ENCODE measurements at regions not wholly inside any gene's neighbourhood (a gene's known extent, or its start where the extent isn't known, plus 50 kb on each side); places are given as distances from the start of the nearest gene placed in this dataset.
"Not testable (repeated sequence)": the region's sequence is repeated elsewhere in the genome, so short reads cannot be mapped to it uniquely, and the experiment has no call there.

DNA sequence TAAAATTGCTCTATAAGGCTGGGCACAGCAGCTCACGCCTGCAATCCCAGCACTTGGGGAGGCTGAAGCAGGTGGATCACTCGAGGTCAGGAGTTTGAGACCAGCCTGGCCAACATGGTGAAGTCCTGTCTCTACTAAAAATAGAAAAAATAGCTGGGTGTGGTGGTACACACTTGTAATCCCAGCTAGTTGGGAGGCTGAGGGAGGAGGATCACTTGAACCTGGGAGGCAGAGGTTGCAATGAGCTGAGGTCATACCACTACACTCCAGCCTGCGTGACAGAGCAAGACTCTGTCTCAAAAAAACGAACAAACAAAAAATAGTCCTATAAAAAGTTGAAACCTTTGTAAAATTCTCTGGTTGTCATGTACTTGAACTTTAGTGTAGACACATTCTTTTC, 93.0 kb upstream of the KIF26B start:
- not testable (repeated sequence) for DNase-seq

DNA sequence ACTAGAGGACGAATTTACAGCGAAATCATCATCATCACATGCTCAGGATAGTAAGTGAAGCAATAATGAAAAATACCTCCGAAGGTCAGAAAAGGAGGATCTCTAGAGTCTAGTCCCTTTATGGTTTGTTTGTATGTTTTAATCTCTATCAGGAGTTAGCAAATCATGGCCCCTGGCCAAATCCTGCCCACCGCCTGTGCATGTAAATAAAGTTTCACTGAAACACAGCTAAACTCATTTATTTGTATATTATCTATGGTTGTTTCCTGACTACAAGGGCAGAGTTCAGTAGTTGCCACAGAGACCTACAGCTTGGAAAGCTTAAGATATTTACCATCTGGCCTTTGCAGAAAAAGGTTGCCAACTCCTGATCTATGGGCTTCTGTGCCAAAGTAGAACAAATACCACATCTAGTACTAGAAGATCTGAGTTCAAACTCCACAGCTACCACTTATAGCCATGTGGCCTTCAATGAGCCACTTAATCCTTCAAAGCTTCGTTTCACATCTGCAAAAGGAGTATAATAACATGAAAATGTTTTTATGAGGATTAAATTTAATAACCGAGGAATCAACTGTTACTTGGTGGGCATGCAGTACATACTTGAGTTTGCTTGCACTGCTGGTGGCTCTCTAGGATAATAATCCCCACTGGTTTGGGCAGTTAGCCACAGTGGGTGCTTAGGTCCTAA, 94.0 kb upstream of the KIF26B start:
- no peak for DNase-seq

DNA sequence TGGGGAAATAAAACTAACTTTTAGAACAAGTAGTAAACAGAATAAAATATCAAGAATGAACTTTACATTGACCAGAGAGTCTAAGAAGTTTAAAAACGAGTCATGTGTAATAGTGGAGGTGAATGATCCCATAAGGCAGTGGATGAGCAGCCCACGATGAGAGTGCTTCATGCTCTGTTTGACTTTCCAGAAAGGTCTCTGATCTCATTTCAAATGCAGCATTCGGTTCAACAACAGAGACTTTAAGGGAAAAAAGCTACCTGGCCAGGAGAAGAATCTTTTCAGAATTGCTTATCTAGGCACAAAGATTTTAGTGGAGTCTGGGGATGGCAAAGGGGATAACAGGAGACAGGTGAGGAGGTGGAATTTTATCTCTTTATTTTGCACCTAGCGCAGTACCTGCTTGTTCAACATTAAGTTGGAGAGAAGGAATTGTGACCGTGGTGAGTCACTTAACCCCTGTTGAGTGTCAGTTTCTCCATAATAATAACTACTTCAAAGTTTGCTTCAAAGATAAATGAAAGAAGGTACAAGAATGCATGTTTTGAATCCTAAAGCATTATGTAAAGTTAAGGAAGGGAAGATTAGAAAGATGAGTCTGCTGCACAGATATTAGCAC, 94.9 kb upstream of the KIF26B start:
- no peak for DNase-seq

DNA sequence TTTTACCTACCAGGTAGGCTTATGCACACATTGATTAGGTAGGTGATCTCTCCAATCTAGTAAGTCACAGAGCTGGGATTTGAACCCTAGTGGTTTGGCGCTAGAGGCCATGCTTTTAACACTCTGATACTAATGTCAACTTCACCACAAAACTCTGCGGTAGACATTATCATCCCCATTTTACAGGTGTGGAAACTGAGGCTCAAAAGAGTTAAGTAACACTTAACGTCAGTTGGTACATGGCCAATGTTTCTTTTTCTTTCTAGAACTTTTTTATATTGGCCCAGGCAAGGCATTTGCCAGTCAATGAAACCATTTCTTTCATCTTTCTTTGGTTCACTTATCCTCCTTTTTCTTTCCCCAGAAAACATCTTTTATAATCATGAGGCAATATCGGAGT, 95.9 kb upstream of the KIF26B start:
- no peak for DNase-seq

DNA sequence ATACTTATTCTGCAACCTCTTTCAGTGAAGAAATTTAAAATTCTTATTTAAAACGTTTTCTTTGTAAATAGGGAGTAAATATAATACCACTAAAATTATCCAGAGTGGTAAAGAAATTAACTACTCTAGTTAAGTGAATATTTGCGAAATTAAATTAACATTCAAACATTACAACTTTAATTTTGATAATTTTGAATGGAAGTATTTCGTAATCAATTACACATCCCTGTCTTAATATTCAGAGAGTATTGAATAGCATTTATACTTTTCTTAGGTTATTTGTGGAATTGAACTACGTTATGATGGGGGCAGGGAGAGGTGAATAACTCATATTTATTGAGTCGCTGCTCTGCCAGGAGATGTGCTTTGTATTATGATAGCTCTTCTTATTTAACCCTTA, 96.3 kb upstream of the KIF26B start:
- no peak for DNase-seq

DNA sequence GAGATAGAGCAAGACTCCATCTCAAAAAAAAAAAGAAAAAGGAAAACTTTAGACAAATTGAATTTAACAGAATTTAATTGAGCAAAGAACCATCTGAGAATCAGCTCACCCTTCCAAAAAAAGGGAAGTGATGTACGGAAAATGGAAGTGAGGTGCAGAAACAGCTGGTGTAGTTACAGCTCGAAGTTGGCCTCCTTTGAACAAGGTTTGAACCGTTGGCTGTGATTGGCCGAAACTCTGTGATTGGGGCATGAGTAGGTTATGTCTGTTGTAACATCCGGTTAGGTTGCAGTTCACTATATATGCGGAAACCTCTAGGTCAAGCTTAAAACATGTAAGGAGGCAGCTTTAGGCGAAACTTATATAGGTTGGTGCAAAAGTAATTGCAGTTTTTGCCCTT, 97.9 kb upstream of the KIF26B start:
- peak; percentile 77 for DNase-seq

DNA sequence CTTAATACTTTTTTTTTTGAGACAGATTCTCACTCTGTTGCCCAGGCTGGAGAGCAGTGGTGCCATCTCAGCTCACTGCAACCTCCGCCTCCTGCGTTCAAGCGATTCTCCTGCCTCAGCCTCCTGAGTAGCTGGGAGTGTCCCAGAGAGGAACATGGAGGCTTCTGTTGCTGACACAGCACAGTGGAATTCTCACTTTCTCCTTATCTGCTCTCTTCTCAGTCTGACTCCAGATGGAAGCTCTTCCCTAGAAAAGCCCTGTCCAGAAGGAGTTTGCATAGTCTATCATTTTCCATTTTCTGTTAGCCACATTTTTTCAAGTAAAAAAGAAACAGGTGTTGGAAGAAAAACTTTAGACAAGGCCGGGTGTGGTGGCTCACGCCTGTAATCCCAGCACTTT, 98.5 kb upstream of the KIF26B start:
- DNase-seq = not testable (repeated sequence)

DNA sequence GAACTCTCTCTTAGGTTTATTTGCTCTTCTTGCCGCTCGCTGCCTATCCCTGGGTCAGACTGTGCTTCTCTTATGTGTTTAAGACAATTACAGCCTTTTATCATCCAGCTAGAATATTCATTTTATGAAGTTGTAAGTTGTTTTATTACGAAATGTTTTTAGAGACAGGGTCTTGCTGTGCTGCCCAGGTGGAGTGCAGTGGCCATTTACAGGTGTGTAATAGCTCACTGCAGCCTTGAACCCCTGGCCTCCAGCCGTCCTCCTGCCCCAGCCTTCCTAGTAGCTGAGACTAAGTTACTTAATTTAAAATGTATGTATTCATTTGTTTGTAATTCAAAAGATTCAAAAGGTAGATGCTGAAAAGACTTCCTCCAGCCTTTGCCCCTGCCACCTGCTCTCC, 99.0 kb upstream of the KIF26B start:
- DNase-seq = no peak

DNA sequence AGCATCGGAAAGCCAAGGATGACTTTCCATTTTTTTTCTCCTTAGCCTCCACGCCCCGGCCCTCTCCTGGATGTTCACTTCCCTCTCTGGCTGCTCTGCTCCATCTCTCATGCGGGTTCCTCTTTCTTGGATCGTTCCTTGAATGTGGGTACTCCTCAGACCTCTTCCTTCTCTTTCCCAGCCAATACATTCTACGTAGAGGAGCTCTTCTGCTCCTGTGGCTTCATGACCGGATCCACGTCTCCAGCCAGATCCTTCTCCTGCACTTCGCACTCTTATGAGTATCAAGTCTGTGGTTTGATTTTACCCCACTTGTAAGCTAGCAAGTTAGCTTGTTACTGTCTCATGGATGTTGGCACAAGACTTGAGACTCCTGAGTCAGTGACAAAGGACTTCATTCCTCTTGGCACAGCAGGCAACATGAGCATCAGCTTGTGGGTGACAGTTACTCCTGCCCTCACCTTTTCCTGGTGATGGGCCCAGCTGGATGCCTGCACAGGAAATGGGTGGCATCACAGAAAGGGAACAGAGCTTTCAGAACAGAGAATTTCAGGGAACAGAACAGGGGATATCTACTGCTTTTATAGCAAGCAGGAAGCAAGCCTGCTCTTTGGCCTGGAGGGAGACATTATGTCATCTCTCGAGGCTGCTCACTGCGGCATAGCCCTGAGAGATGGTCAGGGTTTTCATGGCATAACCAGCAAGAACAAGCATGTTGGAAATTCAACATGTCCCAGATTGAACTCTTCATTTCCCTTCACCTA, 100.1 kb upstream of the KIF26B start:
- DNase-seq = peak; percentile 68

DNA sequence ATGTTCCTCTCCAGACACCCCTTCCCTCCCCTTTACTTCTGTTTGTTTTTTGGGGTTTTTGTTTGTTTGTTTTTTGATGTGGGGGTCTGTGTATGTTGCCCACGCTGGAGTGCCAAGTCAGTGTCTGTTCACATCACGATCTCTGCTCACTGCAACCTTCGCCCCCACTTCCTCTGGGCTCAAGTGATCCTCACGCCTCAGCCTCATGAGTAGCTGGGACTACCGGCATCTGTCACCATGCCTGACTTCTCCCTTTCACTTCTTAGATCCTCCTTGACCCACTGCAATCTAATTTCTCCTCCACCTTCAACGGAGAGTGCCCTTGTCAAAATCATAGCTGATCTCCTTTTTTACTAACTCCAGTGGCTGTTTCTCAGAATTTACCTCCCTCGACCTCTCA, 100.7 kb upstream of the KIF26B start:
- DNase-seq = peak; percentile 83

DNA sequence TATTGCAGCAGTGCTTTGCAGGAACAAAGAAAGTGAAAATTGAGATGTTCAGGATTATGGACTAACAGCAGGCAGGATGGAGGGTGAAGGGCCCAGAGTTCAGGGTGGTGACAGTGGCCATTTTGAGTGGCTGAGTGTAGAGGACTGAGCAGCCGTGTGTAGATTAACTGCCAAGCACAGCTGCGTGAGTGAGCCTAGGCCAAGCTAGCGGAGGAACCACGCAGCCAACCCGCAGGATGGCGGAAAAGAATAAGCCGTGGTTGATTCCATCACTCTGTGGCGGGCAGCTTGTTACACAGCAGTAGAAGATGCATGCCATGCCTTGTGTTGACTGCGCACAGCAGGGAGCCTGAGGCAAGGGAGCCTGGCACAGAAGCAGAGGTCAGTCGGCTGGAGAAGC, 102.5 kb upstream of the KIF26B start:
- no peak for DNase-seq

DNA sequence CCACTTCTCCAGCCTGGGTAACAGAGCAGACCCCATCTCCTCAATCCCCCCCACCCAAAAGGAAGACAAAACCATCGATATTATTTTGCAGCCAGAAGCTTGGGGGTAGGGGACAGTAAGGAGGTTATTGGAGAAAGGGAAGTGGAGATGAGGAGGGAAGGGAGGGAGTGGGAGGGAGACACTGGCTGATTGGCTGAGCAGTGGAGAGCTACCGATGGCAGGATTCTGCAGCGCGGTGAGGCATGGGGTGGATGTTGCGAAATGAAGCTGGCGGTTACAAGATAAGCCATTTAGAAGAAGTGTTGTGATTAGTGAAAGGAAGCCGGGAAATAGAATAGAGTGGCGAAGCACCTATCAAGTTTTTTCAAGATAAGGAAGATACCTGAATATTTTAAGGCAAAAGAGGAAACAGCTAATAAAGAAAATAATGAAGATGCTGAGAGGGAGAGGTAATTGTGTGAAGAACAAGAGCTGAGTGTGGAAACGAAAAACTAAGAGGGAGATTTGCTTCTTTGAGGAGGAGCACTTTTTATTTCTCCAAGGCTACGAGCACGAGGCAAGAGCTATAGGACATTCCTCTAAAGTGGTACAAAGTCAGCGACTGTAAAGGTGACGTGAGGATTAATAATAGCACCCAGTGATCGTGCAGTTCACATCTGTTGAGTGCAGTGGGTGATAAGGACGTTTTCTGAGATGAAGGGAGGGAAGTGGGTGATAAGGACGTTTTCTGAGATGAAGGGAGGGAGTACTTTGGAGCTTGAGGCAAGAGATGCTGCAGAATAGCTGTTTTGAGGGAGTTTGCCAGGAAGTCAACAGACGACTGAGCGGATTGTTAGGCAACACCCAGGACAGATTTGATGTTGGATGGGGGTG, 103.2 kb upstream of the KIF26B start:
- peak; percentile 76 for DNase-seq

DNA sequence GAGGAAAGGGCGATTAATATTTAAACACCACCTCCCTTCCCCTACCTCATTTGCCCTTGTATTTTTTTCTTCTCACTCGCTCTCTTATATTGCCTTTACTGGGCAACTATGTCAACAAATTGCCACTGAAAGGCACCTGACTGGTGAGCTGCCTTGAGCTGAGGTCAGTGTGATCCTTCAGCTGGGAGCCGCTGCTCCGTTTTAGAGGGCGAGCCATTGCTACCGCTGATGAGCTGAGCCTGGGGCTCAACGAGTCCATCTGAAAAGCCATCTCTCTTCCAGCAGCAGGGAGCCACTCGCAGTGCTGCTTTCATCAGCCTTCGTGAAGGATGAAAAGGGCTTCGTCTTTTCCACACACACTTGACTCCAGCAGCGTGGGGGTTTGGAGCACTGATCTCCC, 108.0 kb upstream of the KIF26B start:
- DNase-seq = no peak

DNA sequence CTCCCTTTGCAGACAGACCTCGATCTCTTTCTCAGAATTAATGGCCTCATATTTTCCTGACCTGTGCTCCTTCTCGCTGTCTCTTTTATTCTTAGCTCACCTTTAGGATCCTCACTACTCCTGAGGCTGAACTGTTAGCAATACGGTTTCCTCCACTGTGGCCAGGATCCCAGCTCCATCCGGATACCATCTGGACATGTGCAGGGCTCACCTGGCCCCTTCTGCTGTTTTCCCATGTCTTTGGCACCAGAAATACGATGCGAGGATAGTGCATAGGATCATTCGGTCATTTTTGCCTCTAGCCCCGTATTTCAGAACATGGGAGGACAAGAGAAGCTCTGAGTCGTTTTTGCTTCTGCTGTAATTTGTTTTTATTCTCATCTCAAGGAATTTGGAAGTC, 108.5 kb upstream of the KIF26B start:
- no peak for DNase-seq

DNA sequence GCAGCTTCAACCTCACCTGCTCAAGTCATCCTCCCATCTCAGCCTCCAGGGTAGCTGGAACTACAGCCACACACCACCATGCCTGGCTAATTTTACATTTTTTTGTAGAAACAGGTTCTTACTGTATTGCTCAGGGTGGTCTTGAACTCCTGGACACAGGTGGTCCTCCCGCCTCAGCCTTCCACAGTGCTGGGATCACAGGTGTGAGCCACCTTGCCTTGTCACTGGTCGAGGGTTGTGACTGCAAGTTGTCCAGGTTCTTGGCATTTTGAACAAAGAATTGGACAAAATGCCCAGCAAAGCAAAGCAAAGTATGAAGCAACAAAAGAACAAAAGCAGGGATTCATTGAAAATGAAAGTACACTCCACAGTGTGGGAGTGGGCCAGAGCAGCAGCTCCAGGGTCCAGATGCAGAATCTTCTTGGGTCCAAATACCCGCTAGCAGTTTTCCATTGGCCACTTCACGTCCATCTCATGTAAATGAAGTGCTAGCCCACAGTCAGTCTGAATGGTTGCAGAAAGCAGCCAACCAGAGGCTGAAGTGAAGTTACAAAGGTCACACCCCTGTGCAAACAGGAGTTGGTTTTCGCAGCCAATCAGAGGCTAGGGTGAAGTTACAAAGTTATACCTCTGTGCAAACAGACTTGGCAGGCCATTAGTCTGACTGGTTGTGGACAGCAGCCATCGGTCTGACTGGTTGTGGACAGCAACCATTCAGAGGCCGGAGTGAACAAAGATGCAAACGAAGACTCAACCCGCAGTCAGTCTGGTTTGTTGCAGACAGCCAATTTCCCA, 109.5 kb upstream of the KIF26B start:
- no peak for DNase-seq

DNA sequence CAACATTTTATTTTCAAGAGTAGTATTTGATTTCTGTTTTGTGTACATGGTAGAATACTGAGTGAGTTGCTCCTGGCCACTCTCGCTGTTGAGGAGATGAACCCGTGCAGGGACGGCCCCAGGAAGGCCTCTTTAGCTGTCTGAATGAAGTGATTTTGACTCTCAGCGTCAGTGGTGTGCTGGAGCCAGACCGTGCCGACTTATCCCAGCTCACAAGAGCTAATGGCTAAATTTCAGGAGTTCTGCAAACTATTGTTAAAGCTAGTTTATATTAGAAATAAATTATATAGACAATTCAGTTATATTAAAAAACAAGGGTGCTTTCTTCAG, 111.2 kb upstream of the KIF26B start:
- no peak for DNase-seq

DNA sequence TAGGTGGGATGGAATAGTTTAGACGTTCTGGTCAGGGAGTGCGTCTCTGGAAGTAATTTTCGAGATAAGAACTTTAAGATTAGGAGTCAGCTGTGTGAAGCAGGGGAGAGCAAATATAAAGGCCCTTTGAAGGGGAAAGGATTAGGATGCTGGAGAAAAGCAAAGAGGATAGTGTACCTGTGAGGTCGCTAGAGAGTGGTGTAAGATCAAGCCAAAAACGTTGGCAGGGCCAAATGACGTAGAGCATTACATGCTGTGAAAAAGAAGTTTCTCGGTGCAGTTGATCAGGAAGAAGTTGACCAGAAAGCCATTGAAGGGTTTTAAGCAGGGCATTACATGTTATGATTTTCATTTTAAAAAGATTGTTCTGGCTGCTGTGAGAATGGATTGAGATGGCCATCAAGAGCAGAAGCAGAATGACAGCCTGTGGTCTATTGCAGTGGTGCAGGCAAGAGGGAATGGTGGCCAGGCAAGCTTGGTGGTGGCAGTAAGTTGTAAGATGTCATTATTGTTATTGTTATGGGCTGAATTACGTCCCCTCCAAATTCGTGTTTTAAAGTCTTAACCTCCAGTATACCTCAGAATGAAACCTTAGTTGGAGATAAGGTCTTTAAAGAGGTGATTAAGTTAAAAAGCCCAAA, 113.6 kb upstream of the KIF26B start:
- no peak for DNase-seq

DNA sequence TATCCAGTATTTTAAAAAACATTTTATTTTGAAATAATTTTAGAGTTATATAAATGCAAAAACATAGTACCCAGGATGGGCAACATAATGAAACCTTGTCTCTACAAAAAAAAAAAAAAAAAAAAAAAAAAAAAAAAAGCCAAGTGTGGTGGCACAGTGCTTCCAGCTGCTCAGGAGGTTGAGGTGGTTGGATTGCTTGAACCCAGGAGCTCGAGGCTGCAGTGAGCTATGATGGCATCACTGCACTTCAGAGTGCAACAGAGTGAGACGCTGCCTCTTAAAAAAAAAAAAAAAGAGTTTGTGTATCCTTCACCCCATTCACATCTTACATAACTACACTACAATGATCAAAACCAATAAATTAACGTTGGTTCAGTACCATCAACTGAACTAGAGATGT, 115.6 kb upstream of the KIF26B start:
- DNase-seq = no peak

DNA sequence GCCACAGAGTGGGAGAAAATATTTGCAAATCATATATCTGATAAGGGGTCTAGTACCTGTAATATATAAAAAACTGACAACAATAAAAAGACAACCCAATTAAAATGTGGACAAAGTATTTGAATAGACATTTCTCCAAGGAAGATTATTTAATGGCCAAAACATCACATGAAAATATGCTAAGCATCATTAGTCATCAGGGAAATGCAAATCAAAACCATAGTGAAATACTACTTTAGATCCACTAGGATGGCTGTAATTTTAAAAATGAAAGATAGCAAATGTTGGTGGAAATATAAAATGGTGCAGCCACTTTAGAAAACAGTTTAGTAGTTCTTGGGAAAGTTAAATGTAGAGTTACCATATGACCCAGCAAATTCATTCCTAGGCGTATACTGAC, 118.7 kb upstream of the KIF26B start:
- no peak for DNase-seq

DNA sequence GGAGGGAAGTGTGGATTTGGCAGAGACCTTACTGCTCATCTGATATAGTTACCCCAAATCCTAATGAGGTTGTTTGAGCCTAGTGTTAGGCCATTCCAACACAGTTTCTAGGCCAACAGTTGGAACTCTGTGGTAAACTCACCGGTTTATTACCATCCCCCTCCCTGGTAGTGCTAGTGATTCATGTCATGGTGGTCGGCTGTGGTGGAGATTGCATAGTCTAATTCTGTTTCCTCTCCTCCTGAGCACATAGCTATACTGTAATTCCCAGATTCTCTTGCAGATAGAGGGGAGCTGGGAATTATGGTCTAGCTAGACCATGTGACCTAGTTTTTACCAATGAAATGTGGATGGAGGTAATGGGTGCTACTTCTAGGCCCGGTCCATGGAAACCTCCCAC, 123.7 kb upstream of the KIF26B start:
- DNase-seq = no peak

DNA sequence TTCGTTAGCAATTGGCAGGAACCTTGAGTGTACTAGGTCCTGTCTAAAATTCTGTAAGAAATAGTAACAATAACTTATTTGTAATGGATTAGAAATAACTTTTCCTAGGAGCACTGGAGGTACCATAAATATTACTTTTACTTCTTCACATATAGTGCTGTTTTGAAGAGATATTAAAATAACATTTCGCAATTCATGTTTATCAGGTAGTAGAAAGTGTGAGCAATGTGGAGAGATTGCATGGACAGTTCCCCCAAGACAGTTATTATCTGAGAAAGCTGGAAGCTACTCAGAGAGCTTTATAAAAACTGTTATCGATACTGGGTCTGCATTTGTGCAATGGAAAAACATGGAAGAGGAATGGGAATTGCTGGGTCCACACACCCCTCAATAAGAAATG, 128.5 kb upstream of the KIF26B start:
- no peak for DNase-seq

DNA sequence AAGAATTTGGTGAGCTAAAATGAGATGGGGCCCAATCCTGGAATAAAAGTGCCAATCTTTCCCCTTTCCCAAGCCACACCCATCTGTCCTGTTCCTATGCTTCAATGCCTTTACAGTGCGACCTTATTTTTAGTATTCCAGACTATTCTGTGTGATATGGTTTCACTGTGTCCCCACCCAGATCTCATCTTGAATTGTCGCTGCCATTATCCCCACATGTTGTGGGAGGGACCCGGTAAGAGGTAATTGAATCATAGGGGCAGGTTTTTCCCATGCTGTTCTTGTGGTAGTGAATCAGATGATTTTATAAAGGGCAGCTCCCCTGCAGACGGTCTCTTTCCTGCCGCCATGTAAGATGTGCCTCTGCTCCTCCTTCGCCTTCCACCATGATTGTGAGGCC, 129.3 kb upstream of the KIF26B start:
- no peak for DNase-seq
